H9 (cell line): ENCODE measurements at regions not wholly inside any gene's neighbourhood (a gene's known extent, or its start where the extent isn't known, plus 50 kb on each side); places are given as distances from the start of the nearest gene placed in this dataset.

Experiments used
- DNase-seq: peaks from one replicate; pipeline ENCODE4 v3.0.0-alpha.2; 2017
- H2AFZ ChIP-seq: one replicate; pipeline ENCODE4 v1.6.1; 2013; ENCODE audit warnings: mild to moderate bottlenecking, low read length, control low read depth, moderate library complexity
- H2AK5ac ChIP-seq: 2 replicates; pipeline ENCODE4 v1.6.1; 2013; ENCODE audit warnings: low read length, control low read depth, mixed read lengths; ENCODE audit not compliant: insufficient read length
- H2BK120ac ChIP-seq: one replicate; pipeline ENCODE4 v1.6.1; 2013; ENCODE audit warnings: low read depth, mild to moderate bottlenecking, low read length, control low read depth, inconsistent platforms; ENCODE audit not compliant: poor library complexity, severe bottlenecking
- H2BK12ac ChIP-seq: 2 replicates; pipeline ENCODE4 v1.6.1; 2013; ENCODE audit warnings: low read length, control low read depth, mixed read lengths, low read depth; ENCODE audit not compliant: insufficient read length
- H2BK15ac ChIP-seq: 2 replicates; pipeline ENCODE4 v1.6.1; 2013; ENCODE audit warnings: low read depth, low read length, control low read depth
- H2BK20ac ChIP-seq: one replicate; pipeline ENCODE4 v1.6.1; 2013; ENCODE audit warnings: low read depth, mild to moderate bottlenecking, low read length, control low read depth, inconsistent platforms; ENCODE audit not compliant: poor library complexity, severe bottlenecking
- H2BK5ac ChIP-seq: 2 replicates; pipeline ENCODE4 v1.6.1; 2013; ENCODE audit warnings: low read length, control low read depth, mixed read lengths; ENCODE audit not compliant: insufficient read length
- H3K14ac ChIP-seq: 2 replicates; pipeline ENCODE4 v1.6.1; 2013; ENCODE audit warnings: low read length, control low read depth; ENCODE audit not compliant: insufficient read depth
- H3K18ac ChIP-seq: 2 replicates; pipeline ENCODE4 v1.6.1; 2013; ENCODE audit warnings: low read depth, mild to moderate bottlenecking, mixed read lengths, low read length, control low read depth; ENCODE audit not compliant: insufficient read length
- H3K23ac ChIP-seq: 2 replicates; pipeline ENCODE4 v1.6.1; 2013; ENCODE audit warnings: low read length, control low read depth, mixed read lengths, low read depth; ENCODE audit not compliant: insufficient read length
- H3K23me2 ChIP-seq: 2 replicates; pipeline ENCODE4 v1.6.1; 2013; ENCODE audit warnings: low read depth, mild to moderate bottlenecking, mixed read lengths, low read length, control low read depth; ENCODE audit not compliant: insufficient read length, poor library complexity, severe bottlenecking
- H3K27ac ChIP-seq: 2 replicates; pipeline ENCODE4 v1.5.1; 2013; ENCODE audit warnings: low read length, control low read depth, mixed read lengths, low read depth; ENCODE audit not compliant: insufficient read length
- H3K27me3 ChIP-seq: 2 replicates; pipeline ENCODE4 v1.6.1; 2013; ENCODE audit warnings: low read length, control low read depth, inconsistent platforms; ENCODE audit not compliant: insufficient read depth
- H3K4ac ChIP-seq: 2 replicates; pipeline ENCODE4 v1.6.1; 2013; ENCODE audit warnings: low read depth, mild to moderate bottlenecking, control low read depth, inconsistent platforms, low read length, moderate library complexity
- H3K4me1 ChIP-seq: 2 replicates; pipeline ENCODE4 v1.6.1; 2013; ENCODE audit warnings: low read length, control low read depth, inconsistent platforms; ENCODE audit not compliant: insufficient read depth
- H3K4me2 ChIP-seq: 2 replicates; pipeline ENCODE4 v1.6.1; 2013; ENCODE audit warnings: low read length, control low read depth, mixed read lengths; ENCODE audit not compliant: insufficient read length, insufficient read depth
- H3K56ac ChIP-seq: 2 replicates; pipeline ENCODE4 v1.6.1; 2013; ENCODE audit warnings: low read depth, mild to moderate bottlenecking, mixed read lengths, low read length, control low read depth; ENCODE audit not compliant: insufficient read length
- H3K79me1 ChIP-seq: 2 replicates; pipeline ENCODE4 v1.6.1; 2013; ENCODE audit warnings: low read depth, mild to moderate bottlenecking, moderate library complexity, low read length, control low read depth, inconsistent platforms; ENCODE audit not compliant: insufficient read depth, poor library complexity, severe bottlenecking
- H3K79me2 ChIP-seq: 2 replicates; pipeline ENCODE4 v1.6.1; 2013; ENCODE audit warnings: low read length, control low read depth, inconsistent platforms; ENCODE audit not compliant: insufficient read depth
- H3K9ac ChIP-seq: 2 replicates; pipeline ENCODE4 v1.6.1; 2013; ENCODE audit warnings: low read length, control low read depth, mixed read lengths; ENCODE audit not compliant: insufficient read length; ENCODE audit errors: extremely low read depth
- H3K9me3 ChIP-seq: one replicate; pipeline ENCODE4 v1.6.1; 2013; ENCODE audit warnings: low read depth, low read length, inconsistent platforms; ENCODE audit not compliant: control insufficient read depth
- H3T11ph ChIP-seq: one replicate; pipeline ENCODE4 v1.6.1; 2013; ENCODE audit warnings: mild to moderate bottlenecking, low read length, control low read depth, inconsistent platforms
- H4K20me1 ChIP-seq: one replicate; pipeline ENCODE4 v1.6.1; 2013; ENCODE audit not compliant: control insufficient read depth, insufficient read length, insufficient read depth
- H4K5ac ChIP-seq: 2 replicates; pipeline ENCODE4 v1.6.1; 2013; ENCODE audit warnings: low read depth, mild to moderate bottlenecking, mixed read lengths, low read length, control low read depth; ENCODE audit not compliant: insufficient read length
- H4K8ac ChIP-seq: replicated peaks from 2 replicates; pipeline ENCODE4 v1.6.1; 2013; ENCODE audit warnings: low read length, control low read depth, mixed read lengths, low read depth; ENCODE audit not compliant: insufficient read length
- H4K91ac ChIP-seq: 2 replicates; pipeline ENCODE4 v1.6.1; 2013; ENCODE audit warnings: low read depth, mild to moderate bottlenecking, moderate library complexity, mixed read lengths, low read length, control low read depth; ENCODE audit not compliant: insufficient read length
- H3K27ac Mint-ChIP-seq, 3 experiments: 2 replicates in 2 of 3; 3 replicates in 1 of 3; pipeline ENCODE4 v1.8.0; 2020 to 2021; ENCODE audit warnings: mixed read lengths in 3 of 3, mild to moderate bottlenecking in 1 of 3, moderate library complexity in 1 of 3
- H3K27me3 Mint-ChIP-seq: 2 replicates; pipeline ENCODE4 v1.8.0; 2021; ENCODE audit warnings: low read depth, mild to moderate bottlenecking, moderate library complexity, mixed read lengths
- H3K36me3 Mint-ChIP-seq, 3 experiments: 2 replicates in 2 of 3; 3 replicates in 1 of 3; pipeline ENCODE4 v1.8.0; 2020 to 2021; ENCODE audit warnings: low read depth in 3 of 3, mixed read lengths in 3 of 3; ENCODE audit not compliant: insufficient read depth in 1 of 3
- H3K4me1 Mint-ChIP-seq, 2 experiments: 2 replicates each; pipeline ENCODE4 v1.8.0; 2020; ENCODE audit warnings: mixed read lengths in 2 of 2
- H3K4me3 Mint-ChIP-seq, 2 experiments: 2 replicates in 1 of 2; 3 replicates in 1 of 2; pipeline ENCODE4 v1.8.0; 2020 to 2021; ENCODE audit warnings: mild to moderate bottlenecking in 2 of 2, mixed read lengths in 2 of 2, moderate library complexity in 1 of 2
- H3K9me3 Mint-ChIP-seq, 2 experiments: 2 replicates in 1 of 2; 3 replicates in 1 of 2; pipeline ENCODE4 v1.8.0; 2020; ENCODE audit warnings: mild to moderate bottlenecking in 2 of 2, mixed read lengths in 2 of 2, moderate library complexity in 1 of 2
- WGBS: extraction: QIAGEN DNeasy Blood & Tissue Kit; methylation state at CpG from one replicate; pipeline ENCODE4 v1.1.7; 2013; ENCODE audit warnings: missing lambda C conversion rate, low lambda C conversion rate, mixed read lengths; ENCODE audit not compliant: insufficient read length; ENCODE audit errors: extremely low coverage; 5-methylcytosine and 5-hydroxymethylcytosine counted together
- TF ChIP-seq, protein P1 (sequence below): fragments of 200-600 bp; sonication (generic); conservative IDR thresholded peaks from 3 replicates; pipeline ENCODE4 v1.8.0; 2021; ENCODE audit warnings: antibody characterized with exemption, mild to moderate bottlenecking

- H3K4ac ChIP-seq, result no peak overlapping the region
- no peak overlapping the region for H3K27ac Mint-ChIP-seq
- H3K9me3 ChIP-seq, result no peaks in the 10 kb centered on the region
- H3K27me3 Mint-ChIP-seq, result peaks cover 21% of the 10 kb centered on the region
- TF ChIP-seq, protein P1, sequence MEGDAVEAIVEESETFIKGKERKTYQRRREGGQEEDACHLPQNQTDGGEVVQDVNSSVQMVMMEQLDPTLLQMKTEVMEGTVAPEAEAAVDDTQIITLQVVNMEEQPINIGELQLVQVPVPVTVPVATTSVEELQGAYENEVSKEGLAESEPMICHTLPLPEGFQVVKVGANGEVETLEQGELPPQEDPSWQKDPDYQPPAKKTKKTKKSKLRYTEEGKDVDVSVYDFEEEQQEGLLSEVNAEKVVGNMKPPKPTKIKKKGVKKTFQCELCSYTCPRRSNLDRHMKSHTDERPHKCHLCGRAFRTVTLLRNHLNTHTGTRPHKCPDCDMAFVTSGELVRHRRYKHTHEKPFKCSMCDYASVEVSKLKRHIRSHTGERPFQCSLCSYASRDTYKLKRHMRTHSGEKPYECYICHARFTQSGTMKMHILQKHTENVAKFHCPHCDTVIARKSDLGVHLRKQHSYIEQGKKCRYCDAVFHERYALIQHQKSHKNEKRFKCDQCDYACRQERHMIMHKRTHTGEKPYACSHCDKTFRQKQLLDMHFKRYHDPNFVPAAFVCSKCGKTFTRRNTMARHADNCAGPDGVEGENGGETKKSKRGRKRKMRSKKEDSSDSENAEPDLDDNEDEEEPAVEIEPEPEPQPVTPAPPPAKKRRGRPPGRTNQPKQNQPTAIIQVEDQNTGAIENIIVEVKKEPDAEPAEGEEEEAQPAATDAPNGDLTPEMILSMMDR, result no peak
- no peaks in the 10 kb centered on the region for H3K23me2 ChIP-seq
- no peak overlapping the region for H2BK15ac ChIP-seq
- no peak overlapping the region for H3K9ac ChIP-seq
- H3K4me2 ChIP-seq, result no peak overlapping the region
- H2BK5ac ChIP-seq, result no peak overlapping the region
- H3K4me1 Mint-ChIP-seq, result peaks cover 12% of the 10 kb centered on the region in 2 experiments
- H3T11ph ChIP-seq, result no peak overlapping the region
- no peak overlapping the region for H4K8ac ChIP-seq
- no peaks in the 10 kb centered on the region for H3K79me2 ChIP-seq
- no peak overlapping the region for H2BK20ac ChIP-seq
- H3K79me1 ChIP-seq, result no peaks in the 10 kb centered on the region
- H3K56ac ChIP-seq, result no peak overlapping the region
- H3K27me3 ChIP-seq, result no peaks in the 10 kb centered on the region
- H3K23ac ChIP-seq, result no peak overlapping the region
- H3K18ac ChIP-seq, result no peak overlapping the region
- H3K9me3 Mint-ChIP-seq, result no peaks in the 10 kb centered on the region; a peak in 1 of 5 replicates
- no peaks in the 10 kb centered on the region for H3K4me1 ChIP-seq
- no peaks in the 10 kb centered on the region for H3K36me3 Mint-ChIP-seq
- WGBS, result 100% methylated on average over 1 of the region's 9 CpGs
- no peak overlapping the region for H2AK5ac ChIP-seq
- no peak overlapping the region for H4K91ac ChIP-seq
- H2AFZ ChIP-seq, result no peak overlapping the region
- no peak overlapping the region for H4K5ac ChIP-seq
- no peak overlapping the region for H2BK12ac ChIP-seq
- no peak for DNase-seq
- H3K14ac ChIP-seq, result 0 out of 2 replicates have a peak overlapping the region, but pooled peaks have one; percentile 21
- no peak overlapping the region for H3K4me3 Mint-ChIP-seq
- H4K20me1 ChIP-seq, result no peaks in the 10 kb centered on the region
- H3K27ac ChIP-seq, result no peak overlapping the region
- no peak overlapping the region for H2BK120ac ChIP-seq
Measured at GRCh38 chr2:238714038-238714528, 133.8 kb upstream of the TWIST2 start.
